ENCODE measurements at regions not wholly inside any gene's neighbourhood (a gene's known extent, or its start where the extent isn't known, plus 50 kb on each side); places are given as distances from the start of the nearest gene placed in this dataset.

- TF ChIP-seq CTCF (IDR thresholded peaks at IDR 0.05; ENCODE audit: low read depth, low read length, poor library complexity, severe bottlenecking) (no peak), EZH2phosphoT487 (IDR thresholded peaks at IDR 0.05; ENCODE audit: borderline replicate concordance, low read length) (no peak)
Measured at GRCh38 chrX:47776292-47777006, 60.3 kb upstream of the ZNF81 start.

All from DOHH2 (cell line).